Fibroblast of the aortic adventitia (primary cell): ENCODE measurements at regions not wholly inside any gene's neighbourhood (a gene's known extent, or its start where the extent isn't known, plus 50 kb on each side); places are given as distances from the start of the nearest gene placed in this dataset.

Experiments used
- DNase-seq: peaks from one replicate; pipeline ENCODE4 v3.0.0-alpha.2; 2010; ENCODE audit warnings: low read depth
- H3K4me3 ChIP-seq: 2 replicates; pipeline ENCODE4 v1.5.1; 2011; ENCODE audit warnings: low read depth, mild to moderate bottlenecking, control low read depth, low read length, moderate library complexity
- TF ChIP-seq, protein P1 (sequence below): IDR thresholded peaks from 2 replicates; pipeline ENCODE4 v1.5.1; 2011; ENCODE audit warnings: mild to moderate bottlenecking, low read length, control low read depth, inconsistent platforms; ENCODE audit not compliant: insufficient read depth

DNA sequence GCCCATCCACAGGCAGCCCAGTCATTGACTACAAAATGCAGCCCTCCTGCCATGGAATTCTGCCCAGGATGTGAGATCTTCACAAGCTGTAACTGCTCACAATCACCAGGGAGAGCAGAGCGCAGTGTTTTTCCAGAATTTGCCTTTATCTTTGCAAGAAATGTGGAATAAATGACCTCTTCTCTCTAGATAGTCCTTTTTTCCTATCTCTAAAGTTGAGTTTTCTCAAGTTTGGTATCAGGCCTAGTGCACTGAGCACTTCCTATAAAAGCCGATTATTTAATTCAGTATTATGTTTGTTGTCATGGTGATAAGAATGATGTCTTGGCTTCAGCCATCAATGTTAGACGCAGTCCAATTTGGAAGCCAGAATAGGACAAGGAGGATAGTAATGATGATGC lies 246.9 kb upstream of the IRF2BP2 start:
- H3K4me3 ChIP-seq, result no peak overlapping the region
- DNase-seq, result peak; percentile 49
- TF ChIP-seq, protein P1, sequence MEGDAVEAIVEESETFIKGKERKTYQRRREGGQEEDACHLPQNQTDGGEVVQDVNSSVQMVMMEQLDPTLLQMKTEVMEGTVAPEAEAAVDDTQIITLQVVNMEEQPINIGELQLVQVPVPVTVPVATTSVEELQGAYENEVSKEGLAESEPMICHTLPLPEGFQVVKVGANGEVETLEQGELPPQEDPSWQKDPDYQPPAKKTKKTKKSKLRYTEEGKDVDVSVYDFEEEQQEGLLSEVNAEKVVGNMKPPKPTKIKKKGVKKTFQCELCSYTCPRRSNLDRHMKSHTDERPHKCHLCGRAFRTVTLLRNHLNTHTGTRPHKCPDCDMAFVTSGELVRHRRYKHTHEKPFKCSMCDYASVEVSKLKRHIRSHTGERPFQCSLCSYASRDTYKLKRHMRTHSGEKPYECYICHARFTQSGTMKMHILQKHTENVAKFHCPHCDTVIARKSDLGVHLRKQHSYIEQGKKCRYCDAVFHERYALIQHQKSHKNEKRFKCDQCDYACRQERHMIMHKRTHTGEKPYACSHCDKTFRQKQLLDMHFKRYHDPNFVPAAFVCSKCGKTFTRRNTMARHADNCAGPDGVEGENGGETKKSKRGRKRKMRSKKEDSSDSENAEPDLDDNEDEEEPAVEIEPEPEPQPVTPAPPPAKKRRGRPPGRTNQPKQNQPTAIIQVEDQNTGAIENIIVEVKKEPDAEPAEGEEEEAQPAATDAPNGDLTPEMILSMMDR, result no peak

DNA sequence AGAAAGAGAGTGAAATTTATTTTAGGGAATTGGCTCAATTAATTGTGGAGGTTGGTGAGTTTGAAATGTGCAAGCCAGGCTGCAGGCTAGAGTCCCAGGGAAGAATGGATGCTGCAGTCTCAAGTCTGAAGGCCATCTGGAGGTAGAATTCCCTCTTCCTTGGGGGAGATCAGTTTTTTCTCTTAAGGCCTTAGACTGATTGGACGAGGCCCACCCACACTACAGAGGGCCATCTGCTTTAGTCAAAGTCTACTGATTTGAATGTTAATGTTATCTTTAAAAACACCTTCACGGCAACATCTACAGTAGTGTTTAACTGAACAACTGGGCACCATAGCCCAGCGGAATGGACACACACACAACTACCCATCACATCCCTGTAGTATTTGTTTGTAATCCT lies 245.9 kb upstream of the IRF2BP2 start:
- DNase-seq, result no peak

DNA sequence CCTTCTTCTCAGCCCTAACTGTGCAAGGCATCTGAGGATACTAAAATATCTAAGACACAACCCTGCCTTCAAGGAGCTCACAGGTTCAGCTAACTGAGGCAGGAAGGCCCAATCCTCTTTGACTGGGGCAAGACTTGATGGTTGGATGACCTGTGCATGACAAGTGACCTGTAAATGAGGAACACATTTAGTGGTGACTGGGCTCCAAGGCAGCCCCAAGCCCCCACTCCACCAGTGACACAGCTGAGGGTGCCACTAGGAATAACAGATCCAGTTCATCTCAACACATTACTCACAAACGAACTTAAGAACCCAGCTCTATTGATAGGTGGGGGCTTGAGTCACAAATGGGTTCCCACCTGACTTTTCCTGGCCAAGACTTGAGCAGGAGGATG lies 244.7 kb upstream of the IRF2BP2 start:
- DNase-seq, result no peak

More for the DNA sequence above, 245.9 kb upstream of the IRF2BP2 start:
- TF ChIP-seq, protein P1, result no peak
- no peak overlapping the region for H3K4me3 ChIP-seq

DNA sequence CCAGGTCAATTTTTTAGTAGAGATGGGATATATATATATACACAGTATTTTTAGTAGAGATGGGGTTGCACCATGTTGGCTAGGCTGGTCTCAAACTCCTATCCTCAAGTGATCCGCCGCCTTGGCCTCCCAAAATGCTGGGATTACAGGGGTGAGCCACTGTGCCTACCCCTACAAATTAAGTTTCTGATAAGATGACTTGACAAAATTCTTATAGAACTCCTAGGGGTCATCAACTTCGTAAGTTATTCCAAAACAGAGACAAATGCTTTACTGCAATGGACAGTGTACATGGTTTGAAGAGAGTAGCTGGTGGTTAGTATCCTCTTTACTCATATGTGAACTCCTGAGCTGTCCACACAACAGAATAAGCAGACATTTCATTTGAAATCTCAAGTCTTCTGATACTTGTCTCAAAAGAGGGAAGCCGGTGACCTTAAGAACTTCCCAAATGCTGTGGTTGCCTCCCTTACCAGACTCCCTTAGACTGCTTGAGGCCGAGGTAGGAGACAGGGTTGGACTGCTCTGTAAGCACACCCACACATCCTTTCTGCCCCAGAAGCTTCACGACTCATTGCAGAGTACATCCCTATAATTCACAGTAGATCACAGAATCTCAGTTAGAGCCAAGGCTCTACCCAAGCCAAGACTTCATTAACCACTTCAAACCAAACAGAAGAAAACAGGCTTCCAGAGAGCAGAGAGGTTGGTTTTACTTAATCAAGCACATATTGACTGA lies 244.1 kb upstream of the IRF2BP2 start:
- TF ChIP-seq, protein P1, result no peak
- no peak overlapping the region for H3K4me3 ChIP-seq
- DNase-seq, result peak; percentile 49

More for the DNA sequence above, 244.7 kb upstream of the IRF2BP2 start:
- TF ChIP-seq, protein P1, result no peak
- no peak overlapping the region for H3K4me3 ChIP-seq

DNA sequence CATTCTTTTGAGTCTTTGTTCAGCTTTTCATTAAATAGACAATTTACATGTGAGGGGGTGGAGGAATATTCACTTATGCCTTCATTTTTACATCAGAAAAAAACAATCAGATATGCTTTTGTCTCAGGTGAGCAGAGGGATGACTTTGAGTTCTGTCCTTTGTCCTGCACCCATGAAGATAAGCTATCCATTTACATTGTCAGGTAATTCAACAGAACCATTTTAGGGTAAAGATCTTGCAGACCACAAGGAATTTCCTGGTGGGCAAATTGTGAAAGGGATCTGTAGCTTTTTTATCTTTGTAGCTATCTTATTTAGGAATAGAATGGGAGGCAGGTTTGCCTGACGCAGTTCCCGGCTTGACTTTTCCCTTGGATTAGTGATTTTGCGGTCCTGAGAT lies 242.7 kb upstream of the IRF2BP2 start:
- no peak for DNase-seq
- TF ChIP-seq, protein P1, result no peak
- no peak overlapping the region for H3K4me3 ChIP-seq

DNA sequence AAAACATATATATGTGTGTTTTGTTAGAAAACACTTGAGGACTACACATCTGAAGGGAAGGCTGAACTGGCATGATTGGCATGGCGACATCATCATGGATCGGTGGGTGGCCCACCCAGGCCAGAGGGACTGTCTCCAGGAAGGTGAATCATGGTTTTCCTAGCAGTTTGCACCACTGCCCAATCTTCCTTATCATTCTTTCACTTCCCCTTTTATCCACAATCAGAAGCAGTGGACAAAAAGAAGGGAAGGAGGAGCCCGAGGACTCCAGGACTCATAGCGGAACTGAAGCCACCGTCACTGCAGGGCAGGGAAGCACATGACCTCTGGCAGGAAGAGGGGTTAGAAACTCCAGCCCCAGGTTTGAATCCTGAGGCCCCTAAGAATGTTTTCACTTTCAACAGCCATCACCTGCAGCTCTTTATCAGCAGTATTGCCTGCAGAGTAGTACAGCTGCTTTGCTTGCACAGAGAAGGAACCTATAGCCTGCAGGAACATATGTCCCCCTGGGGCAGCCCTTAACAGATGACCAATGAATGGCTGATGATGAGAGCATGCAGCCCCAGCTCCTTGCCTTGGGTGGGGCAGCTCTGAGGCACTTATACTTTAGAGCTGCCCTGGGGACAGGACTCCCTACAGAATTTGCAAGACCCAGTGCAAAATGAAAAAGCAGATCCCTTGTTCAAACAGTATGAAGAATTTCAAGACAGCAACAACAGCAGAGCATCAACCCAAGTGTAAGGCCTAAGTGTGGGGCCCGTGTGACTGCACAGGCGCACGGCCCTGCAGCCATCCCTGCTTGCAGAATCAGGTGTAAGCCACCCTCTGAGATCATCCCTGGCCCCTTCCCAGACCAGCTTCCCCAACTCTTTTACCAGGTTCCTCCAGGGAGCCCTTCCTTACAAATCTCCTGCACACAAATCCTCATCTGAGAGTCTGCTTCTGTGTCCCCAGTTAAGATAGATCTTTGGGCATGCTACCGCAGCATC lies 241.8 kb upstream of the IRF2BP2 start:
- peak; percentile 62 for DNase-seq
- no peak overlapping the region for H3K4me3 ChIP-seq
- TF ChIP-seq, protein P1, result no peak
